ENCODE measurements at regions not wholly inside any gene's neighbourhood (a gene's known extent, or its start where the extent isn't known, plus 50 kb on each side); places are given as distances from the start of the nearest gene placed in this dataset.

DNA sequence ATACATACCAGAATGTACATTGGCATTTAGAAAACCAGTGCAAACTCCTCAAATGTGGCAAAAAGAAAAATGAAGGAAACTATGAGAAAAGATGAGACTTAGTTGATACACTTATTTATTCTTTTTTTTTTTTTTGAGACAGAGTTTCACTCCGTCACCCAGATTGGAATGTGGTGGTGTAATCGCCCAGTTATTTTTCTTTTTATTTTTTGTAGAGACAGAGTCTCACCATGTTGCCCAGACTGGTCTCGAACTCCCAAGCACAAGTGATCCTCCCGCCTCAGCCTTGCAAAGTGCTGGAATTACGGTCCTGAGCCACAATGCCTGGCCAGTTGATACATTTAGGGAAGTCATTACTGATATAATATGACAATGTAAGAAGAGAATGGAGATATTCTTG lies 274.2 kb upstream of the LRATD1 start:
- no peak overlapping the region for H3K4me3 Mint-ChIP-seq
- H3K27ac Mint-ChIP-seq = no peak overlapping the region
- WGBS (ENCODE audit: insufficient coverage) = 93% methylated on average over 3 of the region's 5 CpGs
- DNase-seq (no peak), ATAC-seq (ENCODE audit: low read depth) (no peak)
- no peaks in the 10 kb centered on the region for H3K27me3 Mint-ChIP-seq
- Histone ChIP-seq H2AFZ (ENCODE audit: insufficient read depth, low read depth, low read length, poor library complexity, severe bottlenecking) (no peak overlapping the region), H3K79me2 (ENCODE audit: control insufficient read depth, insufficient read depth, low read length) (no peaks in the 10 kb centered on the region), H3K27me3 (replicated peaks in 1 of 4; ENCODE audit: control extremely low read depth in 1 of 4, control insufficient read depth in 3 of 4, insufficient read depth in 4 of 4, low read length in 3 of 4) (no peaks in the 10 kb centered on the region), H3K4me2 (replicated peaks; ENCODE audit: low read depth, low read length, poor library complexity, severe bottlenecking) (no peak overlapping the region), H3K27ac (ENCODE audit: low read length in 2 of 2) (no peak overlapping the region), H4K20me1 (ENCODE audit: control insufficient read depth, insufficient read depth, low read length, poor library complexity, severe bottlenecking) (no peaks in the 10 kb centered on the region), H3K9me3 (ENCODE audit: control extremely low read depth in 1 of 3, control insufficient read depth in 2 of 3, insufficient read depth in 1 of 3, low read length in 2 of 3) (no peaks in the 10 kb centered on the region), H3K4me3 (ENCODE audit: control extremely low read depth in 1 of 5, extremely low read depth in 1 of 5, insufficient read depth in 1 of 5, low read depth in 2 of 5, low read length in 4 of 5) (no peak overlapping the region), H3K4me1 (ENCODE audit: control insufficient read depth in 2 of 2, insufficient read depth in 2 of 2, low read length in 2 of 2) (no peaks in the 10 kb centered on the region), H3K9ac (ENCODE audit: low read length) (no peak overlapping the region), H3K36me3 (replicated peaks in 1 of 2; ENCODE audit: control extremely low read depth in 1 of 2, control insufficient read depth in 1 of 2, extremely low read depth in 1 of 2, insufficient read depth in 2 of 2, low read length in 1 of 2) (no peaks in the 10 kb centered on the region)
- ChIA-PET CTCF (no interaction called here), POLR2A (no interaction called here)
- no peaks in the 10 kb centered on the region for H3K4me1 Mint-ChIP-seq
- no peak for TF ChIP-seq EZH2 (IDR thresholded peaks at IDR 0.05; ENCODE audit: borderline replicate concordance, insufficient read depth, low read depth, low read length, poor library complexity, severe bottlenecking)
- TF ChIP-seq, protein P1, sequence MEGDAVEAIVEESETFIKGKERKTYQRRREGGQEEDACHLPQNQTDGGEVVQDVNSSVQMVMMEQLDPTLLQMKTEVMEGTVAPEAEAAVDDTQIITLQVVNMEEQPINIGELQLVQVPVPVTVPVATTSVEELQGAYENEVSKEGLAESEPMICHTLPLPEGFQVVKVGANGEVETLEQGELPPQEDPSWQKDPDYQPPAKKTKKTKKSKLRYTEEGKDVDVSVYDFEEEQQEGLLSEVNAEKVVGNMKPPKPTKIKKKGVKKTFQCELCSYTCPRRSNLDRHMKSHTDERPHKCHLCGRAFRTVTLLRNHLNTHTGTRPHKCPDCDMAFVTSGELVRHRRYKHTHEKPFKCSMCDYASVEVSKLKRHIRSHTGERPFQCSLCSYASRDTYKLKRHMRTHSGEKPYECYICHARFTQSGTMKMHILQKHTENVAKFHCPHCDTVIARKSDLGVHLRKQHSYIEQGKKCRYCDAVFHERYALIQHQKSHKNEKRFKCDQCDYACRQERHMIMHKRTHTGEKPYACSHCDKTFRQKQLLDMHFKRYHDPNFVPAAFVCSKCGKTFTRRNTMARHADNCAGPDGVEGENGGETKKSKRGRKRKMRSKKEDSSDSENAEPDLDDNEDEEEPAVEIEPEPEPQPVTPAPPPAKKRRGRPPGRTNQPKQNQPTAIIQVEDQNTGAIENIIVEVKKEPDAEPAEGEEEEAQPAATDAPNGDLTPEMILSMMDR (IDR thresholded peaks at IDR 0.05) = no peak
- intact Hi-C loops (cut with micrococcal nuclease) = no loop called here
- H3K9me3 Mint-ChIP-seq (ENCODE audit: insufficient read depth) = peaks cover 8% of the 10 kb centered on the region

DNA sequence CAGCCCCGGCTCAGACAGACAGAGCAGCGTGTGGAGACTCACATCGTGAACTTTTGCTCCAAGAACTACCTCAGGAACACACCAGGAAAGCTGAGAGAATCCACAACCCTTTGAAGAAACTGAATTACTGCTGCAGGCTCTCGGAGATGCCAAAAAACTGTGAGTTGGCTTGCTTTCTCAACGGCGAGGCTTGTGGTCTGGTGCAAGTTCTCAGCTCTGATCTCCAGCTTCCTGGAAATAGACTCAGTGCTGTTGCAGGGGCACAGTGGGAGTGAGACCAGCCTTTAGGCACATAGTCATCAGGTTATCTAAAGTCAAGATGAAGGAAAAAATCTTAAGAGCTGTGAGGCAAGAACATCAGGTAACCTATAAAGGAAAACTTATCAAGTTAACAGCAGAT lies 273.7 kb upstream of the LRATD1 start:
- ChIA-PET CTCF (no interaction called here), POLR2A (no interaction called here)
- H3K9me3 ChIP-seq (ENCODE audit: control extremely low read depth in 1 of 3, control insufficient read depth in 2 of 3, insufficient read depth in 1 of 3, low read length in 2 of 3) = no peaks in the 10 kb centered on the region
- H3K27me3 ChIP-seq (replicated peaks in 1 of 4; ENCODE audit: control extremely low read depth in 1 of 4, control insufficient read depth in 3 of 4, insufficient read depth in 4 of 4, low read length in 3 of 4) = no peaks in the 10 kb centered on the region
- no peak overlapping the region for H3K9ac ChIP-seq (ENCODE audit: low read length)
- Mint-ChIP-seq H3K27ac (no peak overlapping the region), H3K4me3 (no peak overlapping the region), H3K4me1 (no peaks in the 10 kb centered on the region), H3K9me3 (ENCODE audit: insufficient read depth) (peaks cover 8% of the 10 kb centered on the region), H3K27me3 (no peaks in the 10 kb centered on the region)
- H3K4me3 ChIP-seq (ENCODE audit: control extremely low read depth in 1 of 5, extremely low read depth in 1 of 5, insufficient read depth in 1 of 5, low read depth in 2 of 5, low read length in 4 of 5) = no peak overlapping the region
- DNase-seq (no peak), ATAC-seq (ENCODE audit: low read depth) (no peak)
- H4K20me1 ChIP-seq (ENCODE audit: control insufficient read depth, insufficient read depth, low read length, poor library complexity, severe bottlenecking) = no peaks in the 10 kb centered on the region
- no peak overlapping the region for H2AFZ ChIP-seq (ENCODE audit: insufficient read depth, low read depth, low read length, poor library complexity, severe bottlenecking)
- H3K79me2 ChIP-seq (ENCODE audit: control insufficient read depth, insufficient read depth, low read length) = no peaks in the 10 kb centered on the region
- 59% methylated on average over 6 of the region's 6 CpGs for WGBS (ENCODE audit: insufficient coverage)
- intact Hi-C loops (cut with micrococcal nuclease) = no loop called here
- no peaks in the 10 kb centered on the region for H3K36me3 ChIP-seq (replicated peaks in 1 of 2; ENCODE audit: control extremely low read depth in 1 of 2, control insufficient read depth in 1 of 2, extremely low read depth in 1 of 2, insufficient read depth in 2 of 2, low read length in 1 of 2)
- no peak overlapping the region for H3K4me2 ChIP-seq (replicated peaks; ENCODE audit: low read depth, low read length, poor library complexity, severe bottlenecking)
- H3K27ac ChIP-seq (ENCODE audit: low read length in 2 of 2) = no peak overlapping the region
- H3K4me1 ChIP-seq (ENCODE audit: control insufficient read depth in 2 of 2, insufficient read depth in 2 of 2, low read length in 2 of 2) = no peaks in the 10 kb centered on the region
- TF ChIP-seq, protein P1 (IDR thresholded peaks at IDR 0.05) = no peak
- TF ChIP-seq EZH2 (IDR thresholded peaks at IDR 0.05; ENCODE audit: borderline replicate concordance, insufficient read depth, low read depth, low read length, poor library complexity, severe bottlenecking) = no peak

Measured in B cell (primary cell).